Choroid plexus epithelial cell (primary cell): ENCODE measurements at regions not wholly inside any gene's neighbourhood (a gene's known extent, or its start where the extent isn't known, plus 50 kb on each side); places are given as distances from the start of the nearest gene placed in this dataset.

Source experiments
- DNase-seq: peaks from one replicate; pipeline ENCODE4 v3.0.0-alpha.2; 2010; ENCODE audit warnings: low read depth
- H3K4me3 ChIP-seq: 2 replicates; pipeline ENCODE4 v1.5.1; 2011; ENCODE audit warnings: low read depth, mild to moderate bottlenecking, control low read depth, low read length, moderate library complexity
- TF ChIP-seq, protein P1 (sequence below): conservative IDR thresholded peaks from 2 replicates; pipeline ENCODE4 v1.5.1; 2011; ENCODE audit warnings: low read depth, mild to moderate bottlenecking, control low read depth, inconsistent platforms, low read length, moderate library complexity

- DNase-seq = no peak
- TF ChIP-seq, protein P1, sequence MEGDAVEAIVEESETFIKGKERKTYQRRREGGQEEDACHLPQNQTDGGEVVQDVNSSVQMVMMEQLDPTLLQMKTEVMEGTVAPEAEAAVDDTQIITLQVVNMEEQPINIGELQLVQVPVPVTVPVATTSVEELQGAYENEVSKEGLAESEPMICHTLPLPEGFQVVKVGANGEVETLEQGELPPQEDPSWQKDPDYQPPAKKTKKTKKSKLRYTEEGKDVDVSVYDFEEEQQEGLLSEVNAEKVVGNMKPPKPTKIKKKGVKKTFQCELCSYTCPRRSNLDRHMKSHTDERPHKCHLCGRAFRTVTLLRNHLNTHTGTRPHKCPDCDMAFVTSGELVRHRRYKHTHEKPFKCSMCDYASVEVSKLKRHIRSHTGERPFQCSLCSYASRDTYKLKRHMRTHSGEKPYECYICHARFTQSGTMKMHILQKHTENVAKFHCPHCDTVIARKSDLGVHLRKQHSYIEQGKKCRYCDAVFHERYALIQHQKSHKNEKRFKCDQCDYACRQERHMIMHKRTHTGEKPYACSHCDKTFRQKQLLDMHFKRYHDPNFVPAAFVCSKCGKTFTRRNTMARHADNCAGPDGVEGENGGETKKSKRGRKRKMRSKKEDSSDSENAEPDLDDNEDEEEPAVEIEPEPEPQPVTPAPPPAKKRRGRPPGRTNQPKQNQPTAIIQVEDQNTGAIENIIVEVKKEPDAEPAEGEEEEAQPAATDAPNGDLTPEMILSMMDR = no peak
- H3K4me3 ChIP-seq = no peak overlapping the region
Observed at GRCh38 chr13:31614073-31614472, 125.3 kb upstream of the RXFP2 start.

- no peak for DNase-seq
- TF ChIP-seq, protein P1 = no peak
Observed at GRCh38 chr13:31614704-31615103, 124.6 kb upstream of the RXFP2 start.

DNA sequence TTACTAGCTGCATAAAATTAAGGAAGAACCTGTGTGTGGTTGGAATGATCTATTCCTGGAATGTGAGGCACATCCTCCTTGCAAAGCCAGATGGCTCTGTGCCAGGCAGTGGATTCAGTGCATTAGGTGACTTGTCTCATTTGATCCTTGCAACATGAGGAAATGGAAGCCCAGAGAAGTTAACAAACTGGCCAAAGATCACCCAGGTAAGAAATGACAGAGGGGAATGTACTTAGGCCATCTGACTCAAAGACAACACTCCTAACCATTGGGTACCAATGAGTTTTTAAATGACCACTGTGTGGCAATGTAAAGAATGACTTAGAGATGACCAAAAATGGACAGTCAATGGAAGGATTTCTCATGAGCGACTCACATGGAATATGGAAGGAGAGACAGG is 114.2 kb upstream of the RXFP2 start:
- DNase-seq = no peak
- TF ChIP-seq, protein P1 = no peak
- H3K4me3 ChIP-seq = no peak overlapping the region

More at GRCh38 chr13:31614704-31615103, 124.6 kb upstream of the RXFP2 start:
- no peak overlapping the region for H3K4me3 ChIP-seq

GRCh38 chr13:31627097-31627845 is 112.1 kb upstream of the RXFP2 start:
- TF ChIP-seq, protein P1 = no peak
- no peak overlapping the region for H3K4me3 ChIP-seq
- peak; percentile 40 for DNase-seq

DNA sequence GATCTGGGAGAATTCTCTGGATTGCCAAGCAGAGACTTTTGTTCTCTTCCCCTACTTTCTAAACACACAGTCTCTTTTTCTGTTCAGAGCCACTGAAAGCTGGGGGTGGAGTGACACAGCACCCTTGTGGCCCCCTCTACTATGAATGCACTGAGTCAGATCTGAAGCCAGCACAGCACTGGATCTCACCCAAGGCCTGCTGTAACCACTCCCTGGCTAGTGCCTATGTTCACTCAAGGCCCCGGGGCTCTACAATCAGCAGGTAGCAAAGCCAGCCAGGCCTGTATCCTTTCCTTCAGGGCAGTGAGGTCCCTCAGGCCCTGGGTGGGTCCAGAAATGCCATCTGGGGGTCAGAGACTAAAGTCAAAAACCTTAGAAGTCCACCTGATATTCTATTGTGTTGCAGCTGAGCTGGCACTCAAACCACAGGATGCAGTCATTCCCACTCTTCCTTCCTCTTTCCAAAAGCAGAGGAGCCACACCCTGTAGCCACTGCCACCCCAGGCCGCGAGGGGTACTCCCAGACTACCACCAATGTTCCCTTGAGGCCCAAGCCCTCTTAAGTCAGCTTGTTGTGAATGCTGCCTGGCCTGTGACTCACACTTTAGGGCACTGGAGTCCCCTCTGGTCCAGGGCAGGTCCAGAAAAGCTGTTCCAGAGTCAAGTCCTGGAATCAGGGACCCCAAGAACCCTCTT is 110.1 kb upstream of the RXFP2 start:
- peak; percentile 33 for DNase-seq
- H3K4me3 ChIP-seq = no peak overlapping the region
- TF ChIP-seq, protein P1 = no peak

DNA sequence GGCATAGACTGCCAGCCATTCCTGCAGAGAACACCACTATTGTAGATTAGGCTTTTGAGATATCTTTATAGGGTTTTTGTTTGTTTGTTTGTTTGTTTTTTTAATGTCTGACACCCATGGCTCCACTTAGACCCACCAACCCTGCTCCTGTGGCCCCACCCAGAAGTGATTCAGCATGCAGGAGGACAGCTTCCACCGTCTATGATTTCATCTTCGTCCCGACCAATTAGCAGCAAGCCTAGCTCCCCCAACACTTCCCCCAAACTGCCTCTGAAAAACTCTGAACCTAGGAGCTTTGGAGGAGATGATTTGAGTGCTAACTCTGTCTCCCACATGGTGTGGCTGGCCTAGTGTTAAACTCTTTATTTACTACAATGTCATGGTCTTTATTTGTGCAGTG is 108.3 kb upstream of the RXFP2 start:
- TF ChIP-seq, protein P1 = no peak
- no peak overlapping the region for H3K4me3 ChIP-seq
- no peak for DNase-seq

DNA sequence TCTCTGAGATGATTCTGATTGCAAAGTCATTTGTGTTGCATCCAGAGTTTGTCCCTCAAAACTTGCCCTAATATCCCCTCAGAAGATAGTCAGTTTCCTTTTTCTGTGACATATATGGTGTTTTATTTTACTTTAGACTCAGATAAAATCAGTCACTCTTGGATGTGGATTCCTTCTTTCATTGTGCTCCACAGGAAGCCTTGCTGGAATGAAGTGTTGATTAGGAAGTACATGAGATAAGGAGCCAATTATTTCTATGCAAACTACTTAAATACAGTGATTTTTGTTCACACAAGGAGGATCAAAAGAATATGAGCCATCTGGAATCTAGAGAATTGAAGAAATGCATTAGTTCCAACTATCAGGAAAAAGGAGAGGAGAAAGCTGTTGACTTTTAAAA is 107.6 kb upstream of the RXFP2 start:
- TF ChIP-seq, protein P1 = no peak
- no peak for DNase-seq
- H3K4me3 ChIP-seq = no peak overlapping the region
